Mucosa of rectum (tissue), 2 donors: ENCODE measurements at regions not wholly inside any gene's neighbourhood (a gene's known extent, or its start where the extent isn't known, plus 50 kb on each side); places are given as distances from the start of the nearest gene placed in this dataset.

ENCODE experiments used
- H3K27ac ChIP-seq, 2 donors: one replicate each; pipeline ENCODE4 v1.7.0; 2013; ENCODE audit warnings: inconsistent platforms in 2 of 2, low read depth in 2 of 2, low read length in 2 of 2
- H3K27me3 ChIP-seq, 2 donors: one replicate each; pipeline ENCODE4 v1.7.0; 2013; ENCODE audit warnings: low read length in 2 of 2; ENCODE audit not compliant: control insufficient read depth in 2 of 2, insufficient read depth in 2 of 2
- H3K36me3 ChIP-seq, 2 donors: one replicate each; pipeline ENCODE4 v1.7.0; 2013; ENCODE audit warnings: low read length in 2 of 2; ENCODE audit not compliant: control insufficient read depth in 2 of 2, insufficient read depth in 2 of 2
- H3K4me1 ChIP-seq, 2 donors: one replicate each; pipeline ENCODE4 v1.7.0; 2013; ENCODE audit warnings: low read length in 2 of 2, mild to moderate bottlenecking in 1 of 2; ENCODE audit not compliant: control insufficient read depth in 2 of 2, insufficient read depth in 2 of 2
- H3K4me3 ChIP-seq, 2 donors: one replicate each; pipeline ENCODE4 v1.7.0; 2013; ENCODE audit warnings: low read length in 2 of 2
- H3K9ac ChIP-seq, 2 donors: one replicate each; pipeline ENCODE4 v1.7.0; 2013; ENCODE audit warnings: low read length in 2 of 2, low read depth in 1 of 2, mild to moderate bottlenecking in 1 of 2
- H3K9me3 ChIP-seq, 2 donors: one replicate each; pipeline ENCODE4 v1.7.0; 2013; ENCODE audit warnings: low read length in 2 of 2; ENCODE audit not compliant: control insufficient read depth in 2 of 2
- donor health status: healthy.
- donor health status: Normal muscosa, but diverticular disease.

- Histone ChIP-seq H3K4me1 (peaks cover 3 to 4% of the 10 kb centered on the region in 2 donors), H3K4me3 (no peak overlapping the region), H3K27ac (peak overlapping the region in 1 of 2 donors; percentile 27), H3K9me3 (no peaks in the 10 kb centered on the region), H3K36me3 (no peaks in the 10 kb centered on the region), H3K9ac (no peak overlapping the region), H3K27me3 (no peaks in the 10 kb centered on the region)
Observed at GRCh38 chr17:73719588-73720071, 75.4 kb upstream of the SDK2 start.

GRCh38 chr17:73720187-73720834 is 76.1 kb upstream of the SDK2 start:
- H3K4me3 ChIP-seq = no peak overlapping the region

DNA sequence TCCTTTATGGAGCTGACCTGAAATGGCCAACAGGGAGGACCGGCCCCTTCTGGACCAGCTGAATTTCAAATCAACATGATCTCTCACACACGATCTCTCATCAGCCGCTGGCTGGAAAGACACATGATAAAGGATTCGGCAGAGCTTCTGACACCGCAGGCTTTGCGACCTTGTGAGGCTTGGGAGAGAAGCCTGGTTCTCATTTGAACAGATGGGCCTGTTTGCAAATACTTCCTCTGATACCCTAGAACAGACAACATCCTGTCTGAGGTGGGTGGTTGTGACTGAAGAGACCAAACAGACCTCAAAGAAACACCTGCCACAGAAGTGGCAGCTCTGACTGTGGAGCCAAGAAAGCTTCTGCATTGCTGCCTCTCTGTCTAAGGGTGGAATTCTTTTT is 77.9 kb upstream of the SDK2 start:
- Histone ChIP-seq H3K27me3 (peaks cover 0 to 2% of the 10 kb centered on the region in 2 donors), H3K9me3 (no peaks in the 10 kb centered on the region), H3K4me3 (no peak overlapping the region), H3K27ac (no peak overlapping the region), H3K4me1 (peaks cover 3 to 4% of the 10 kb centered on the region in 2 donors), H3K9ac (no peak overlapping the region), H3K36me3 (no peaks in the 10 kb centered on the region)

More at GRCh38 chr17:73720187-73720834, 76.1 kb upstream of the SDK2 start:
- Histone ChIP-seq H3K27ac (peak overlapping the region in 1 of 2 donors; percentile 27), H3K9me3 (no peaks in the 10 kb centered on the region), H3K27me3 (no peaks in the 10 kb centered on the region), H3K4me1 (peaks cover 3 to 4% of the 10 kb centered on the region in 2 donors), H3K9ac (no peak overlapping the region), H3K36me3 (no peaks in the 10 kb centered on the region)

DNA sequence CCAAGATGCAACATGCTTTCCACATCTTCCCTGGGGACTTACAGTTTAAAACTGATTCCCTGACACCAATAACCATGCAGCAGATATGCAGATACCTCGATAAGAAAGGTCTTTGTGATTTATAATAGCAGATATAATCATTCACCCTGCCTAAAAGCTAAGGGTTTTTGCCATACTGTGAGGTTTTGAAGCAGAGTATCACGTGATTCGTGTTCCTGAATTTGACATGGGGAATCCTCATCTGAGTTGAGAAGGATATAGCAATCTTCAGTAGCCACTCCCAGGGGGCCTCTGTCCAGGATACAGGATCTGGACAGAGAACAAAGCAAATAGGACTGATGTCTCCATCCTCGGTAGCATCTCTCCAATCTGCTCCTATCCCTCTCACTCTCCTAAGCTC is 79.1 kb upstream of the SDK2 start:
- Histone ChIP-seq H3K36me3 (no peaks in the 10 kb centered on the region), H3K9ac (no peak overlapping the region), H3K9me3 (no peaks in the 10 kb centered on the region), H3K27me3 (peaks cover 0 to 2% of the 10 kb centered on the region in 2 donors), H3K4me3 (no peak overlapping the region), H3K4me1 (peaks cover 3 to 4% of the 10 kb centered on the region in 2 donors), H3K27ac (no peak overlapping the region)

GRCh38 chr17:73724341-73724740 is 80.1 kb upstream of the SDK2 start:
- H3K9ac ChIP-seq = no peak overlapping the region
- H3K4me3 ChIP-seq = no peak overlapping the region
- H3K27me3 ChIP-seq = peaks cover 0 to 2% of the 10 kb centered on the region in 2 donors
- no peak overlapping the region for H3K27ac ChIP-seq
- peaks cover 2 to 3% of the 10 kb centered on the region in 2 donors for H3K4me1 ChIP-seq
- no peaks in the 10 kb centered on the region for H3K36me3 ChIP-seq
- H3K9me3 ChIP-seq = no peaks in the 10 kb centered on the region

- H3K27ac ChIP-seq = no peak overlapping the region
- no peak overlapping the region for H3K9ac ChIP-seq
- no peaks in the 10 kb centered on the region for H3K9me3 ChIP-seq
- no peak overlapping the region for H3K4me3 ChIP-seq
- peaks cover 0 to 2% of the 10 kb centered on the region in 2 donors for H3K27me3 ChIP-seq
- no peaks in the 10 kb centered on the region for H3K36me3 ChIP-seq
- H3K4me1 ChIP-seq = no peaks in the 10 kb centered on the region
Observed at GRCh38 chr17:73724990-73725389, 80.7 kb upstream of the SDK2 start.

DNA sequence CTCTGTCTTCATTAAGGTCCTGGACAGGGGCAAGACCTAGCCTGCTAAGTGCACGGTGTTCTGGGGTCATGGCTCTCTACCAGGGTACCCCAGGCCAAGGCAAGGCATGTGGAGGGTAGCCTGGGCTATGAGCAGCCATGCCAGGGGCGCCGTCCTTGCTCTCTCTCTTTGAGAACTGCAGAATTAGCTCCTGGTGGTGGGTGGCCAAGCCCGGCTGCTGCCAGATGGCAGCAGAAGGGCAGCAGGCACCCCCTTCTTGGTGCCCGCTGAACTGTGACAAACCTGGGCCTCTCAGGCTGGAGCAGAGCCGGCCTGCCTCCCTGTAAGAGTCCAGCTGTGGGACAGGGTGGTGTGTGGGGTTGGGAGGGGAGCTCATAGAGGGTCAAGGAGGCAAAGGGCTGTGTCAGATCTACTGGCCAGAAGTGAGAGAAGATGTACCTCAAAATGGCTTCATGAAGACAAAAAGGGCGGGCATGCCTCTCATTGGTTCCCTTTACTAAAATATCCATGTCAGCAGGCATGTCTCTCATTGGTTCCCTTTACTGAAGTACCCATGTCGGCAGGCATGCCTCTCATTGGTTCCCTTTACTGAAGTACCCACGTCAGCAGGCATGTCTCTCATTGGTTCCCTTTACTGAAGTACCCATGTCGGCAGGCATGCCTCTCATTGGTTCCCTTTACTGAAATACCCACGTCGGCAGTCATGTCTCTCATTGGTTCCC is 81.7 kb upstream of the SDK2 start:
- Histone ChIP-seq H3K9me3 (no peaks in the 10 kb centered on the region), H3K36me3 (no peaks in the 10 kb centered on the region), H3K4me3 (no peak overlapping the region), H3K27me3 (peaks cover 0 to 2% of the 10 kb centered on the region in 2 donors), H3K9ac (no peak overlapping the region), H3K27ac (no peak overlapping the region), H3K4me1 (no peaks in the 10 kb centered on the region)

- Histone ChIP-seq H3K4me1 (no peaks in the 10 kb centered on the region), H3K9me3 (no peaks in the 10 kb centered on the region), H3K9ac (no peak overlapping the region), H3K4me3 (no peak overlapping the region), H3K27ac (no peak overlapping the region), H3K36me3 (no peaks in the 10 kb centered on the region), H3K27me3 (peaks cover 0 to 2% of the 10 kb centered on the region in 2 donors)
Observed at GRCh38 chr17:73727941-73728340, 83.7 kb upstream of the SDK2 start.

- no peaks in the 10 kb centered on the region for H3K9me3 ChIP-seq
- no peaks in the 10 kb centered on the region for H3K36me3 ChIP-seq
- no peak overlapping the region for H3K4me3 ChIP-seq
Observed at GRCh38 chr17:73729101-73729500, 84.9 kb upstream of the SDK2 start.

DNA sequence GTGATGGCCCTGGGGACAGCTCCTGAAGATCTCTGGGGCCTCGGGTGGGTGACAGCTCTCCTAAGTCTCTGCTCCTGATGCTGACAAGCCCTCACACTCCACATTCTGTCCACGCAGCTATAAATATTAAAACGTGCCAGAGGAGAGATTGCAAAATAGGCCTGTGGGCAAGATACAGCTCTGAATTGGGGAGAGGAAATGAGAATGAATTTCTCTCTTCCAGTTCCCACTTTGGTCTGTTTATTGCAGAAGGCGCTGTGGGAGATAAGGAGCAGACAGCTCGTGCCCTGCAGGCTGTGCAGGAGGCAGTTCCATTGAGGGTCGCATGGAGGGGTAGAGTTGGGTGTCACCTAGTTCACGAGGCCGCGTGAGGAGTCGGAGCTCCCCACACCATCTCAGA is 87.5 kb upstream of the SDK2 start:
- Histone ChIP-seq H3K36me3 (no peaks in the 10 kb centered on the region), H3K27ac (no peak overlapping the region), H3K4me3 (no peak overlapping the region), H3K9ac (no peak overlapping the region), H3K9me3 (no peaks in the 10 kb centered on the region), H3K4me1 (no peaks in the 10 kb centered on the region), H3K27me3 (peaks cover 8 to 9% of the 10 kb centered on the region in 2 donors)

More at GRCh38 chr17:73729101-73729500, 84.9 kb upstream of the SDK2 start:
- Histone ChIP-seq H3K4me1 (no peaks in the 10 kb centered on the region), H3K9ac (no peak overlapping the region), H3K27me3 (peaks cover 3 to 5% of the 10 kb centered on the region in 2 donors), H3K27ac (no peak overlapping the region)
